ENCODE measurements at regions not wholly inside any gene's neighbourhood (a gene's known extent, or its start where the extent isn't known, plus 50 kb on each side); places are given as distances from the start of the nearest gene placed in this dataset.

DNA sequence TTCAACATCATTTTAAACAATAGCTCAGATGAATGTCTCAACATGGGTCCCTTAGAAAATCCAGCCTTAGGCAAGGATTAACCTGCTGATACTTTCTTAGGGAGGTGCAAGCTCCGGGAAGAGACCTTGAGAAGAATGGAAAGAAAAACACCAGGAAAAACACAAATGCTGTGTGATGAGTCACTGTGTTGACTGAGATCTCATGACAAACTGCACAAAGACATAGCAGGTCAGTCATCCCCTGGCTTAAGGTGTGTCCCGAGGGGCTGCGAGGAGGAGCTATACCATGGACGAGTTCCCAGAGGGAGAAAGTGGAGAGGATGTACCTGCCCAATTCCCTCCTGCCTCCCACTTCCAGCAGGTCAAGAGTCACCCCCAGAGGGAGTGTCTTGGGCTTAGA is 98.0 kb downstream of the TEX36 start:
- Histone ChIP-seq H3K9ac (ENCODE audit: insufficient read depth in 1 of 2, low read length in 2 of 2) (no peak overlapping the region), H3K9me3 (ENCODE audit: control insufficient read depth in 4 of 4, insufficient read depth in 3 of 4, low read length in 3 of 4) (no peaks in the 10 kb centered on the region), H3K4me3 (no peak overlapping the region), H3K36me3 (ENCODE audit: control insufficient read depth in 4 of 4, insufficient read depth in 4 of 4, low read length in 4 of 4) (no peaks in the 10 kb centered on the region), H3K27me3 (ENCODE audit: control insufficient read depth in 3 of 3, insufficient read depth in 3 of 3, low read length in 2 of 3) (peaks cover 0 to 3% (median 0%) of the 10 kb centered on the region in 3 donors), H3K27ac (ENCODE audit: low read depth in 1 of 2, low read length in 1 of 2) (no peak overlapping the region), H3K4me1 (ENCODE audit: control insufficient read depth in 5 of 5, insufficient read depth in 5 of 5, low read length in 5 of 5) (no peaks in the 10 kb centered on the region)
- 79 to 89% methylated on average over 4 of the region's 4 CpGs for WGBS, 2 donors
- DNase-seq: no peak
- TF ChIP-seq, protein P1, sequence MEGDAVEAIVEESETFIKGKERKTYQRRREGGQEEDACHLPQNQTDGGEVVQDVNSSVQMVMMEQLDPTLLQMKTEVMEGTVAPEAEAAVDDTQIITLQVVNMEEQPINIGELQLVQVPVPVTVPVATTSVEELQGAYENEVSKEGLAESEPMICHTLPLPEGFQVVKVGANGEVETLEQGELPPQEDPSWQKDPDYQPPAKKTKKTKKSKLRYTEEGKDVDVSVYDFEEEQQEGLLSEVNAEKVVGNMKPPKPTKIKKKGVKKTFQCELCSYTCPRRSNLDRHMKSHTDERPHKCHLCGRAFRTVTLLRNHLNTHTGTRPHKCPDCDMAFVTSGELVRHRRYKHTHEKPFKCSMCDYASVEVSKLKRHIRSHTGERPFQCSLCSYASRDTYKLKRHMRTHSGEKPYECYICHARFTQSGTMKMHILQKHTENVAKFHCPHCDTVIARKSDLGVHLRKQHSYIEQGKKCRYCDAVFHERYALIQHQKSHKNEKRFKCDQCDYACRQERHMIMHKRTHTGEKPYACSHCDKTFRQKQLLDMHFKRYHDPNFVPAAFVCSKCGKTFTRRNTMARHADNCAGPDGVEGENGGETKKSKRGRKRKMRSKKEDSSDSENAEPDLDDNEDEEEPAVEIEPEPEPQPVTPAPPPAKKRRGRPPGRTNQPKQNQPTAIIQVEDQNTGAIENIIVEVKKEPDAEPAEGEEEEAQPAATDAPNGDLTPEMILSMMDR (IDR thresholded peaks at IDR 0.05; ENCODE audit: control extremely low read depth, extremely low read depth): no peak
- ATAC-seq (ENCODE audit: insufficient read depth, low FRiP score): no peak

- WGBS, 2 donors: 70 to 77% methylated on average over 7 of the region's 7 CpGs
- Histone ChIP-seq H3K4me3 (no peak overlapping the region), H3K9me3 (ENCODE audit: control insufficient read depth in 4 of 4, insufficient read depth in 3 of 4, low read length in 3 of 4) (peaks cover 0 to 3% (median 0%) of the 10 kb centered on the region in 4 donors), H3K4me1 (ENCODE audit: control insufficient read depth in 5 of 5, insufficient read depth in 5 of 5, low read length in 5 of 5) (peaks cover 0 to under 1% (median 0%) of the 10 kb centered on the region in 5 donors), H3K9ac (ENCODE audit: insufficient read depth in 1 of 2, low read length in 2 of 2) (no peak overlapping the region), H3K36me3 (ENCODE audit: control insufficient read depth in 4 of 4, insufficient read depth in 4 of 4, low read length in 4 of 4) (no peaks in the 10 kb centered on the region), H3K27ac (ENCODE audit: low read depth in 1 of 2, low read length in 1 of 2) (no peak overlapping the region), H3K27me3 (ENCODE audit: control insufficient read depth in 3 of 3, insufficient read depth in 3 of 3, low read length in 2 of 3) (no peaks in the 10 kb centered on the region)
- TF ChIP-seq, protein P1 (IDR thresholded peaks at IDR 0.05; ENCODE audit: control extremely low read depth, extremely low read depth): no peak
- ATAC-seq (ENCODE audit: insufficient read depth, low FRiP score) (no peak), DNase-seq (no peak)
These were observed 104.2 kb downstream of the TEX36 start for GRCh38 chr10:125578658-125579315.

- no peak for ATAC-seq (ENCODE audit: insufficient read depth, low FRiP score)
These were observed 107.1 kb downstream of the TEX36 start for GRCh38 chr10:125575843-125576242.

More at GRCh38 chr10:125575843-125576242, 107.1 kb downstream of the TEX36 start:
- WGBS, 2 donors: 76% methylated on average over 4 of the region's 4 CpGs
- Histone ChIP-seq H3K27ac (ENCODE audit: low read depth in 1 of 2, low read length in 1 of 2) (no peak overlapping the region), H3K27me3 (ENCODE audit: control insufficient read depth in 3 of 3, insufficient read depth in 3 of 3, low read length in 2 of 3) (no peaks in the 10 kb centered on the region), H3K9me3 (ENCODE audit: control insufficient read depth in 4 of 4, insufficient read depth in 3 of 4, low read length in 3 of 4) (peaks cover 0 to 3% (median 0%) of the 10 kb centered on the region in 4 donors), H3K4me3 (no peak overlapping the region), H3K36me3 (ENCODE audit: control insufficient read depth in 4 of 4, insufficient read depth in 4 of 4, low read length in 4 of 4) (no peaks in the 10 kb centered on the region), H3K4me1 (ENCODE audit: control insufficient read depth in 5 of 5, insufficient read depth in 5 of 5, low read length in 5 of 5) (peaks cover 0 to 7% (median 0%) of the 10 kb centered on the region in 5 donors), H3K9ac (ENCODE audit: insufficient read depth in 1 of 2, low read length in 2 of 2) (no peak overlapping the region)
- TF ChIP-seq, protein P1 (IDR thresholded peaks at IDR 0.05; ENCODE audit: control extremely low read depth, extremely low read depth): no peak
- no peak for DNase-seq
